ENCODE measurements at regions not wholly inside any gene's neighbourhood (a gene's known extent, or its start where the extent isn't known, plus 50 kb on each side); places are given as distances from the start of the nearest gene placed in this dataset.

GRCh38 chr16:27720731-27721530, 171.0 kb downstream of the KATNIP start:
- DNase-seq, result peak; percentile 93 to 94

DNA sequence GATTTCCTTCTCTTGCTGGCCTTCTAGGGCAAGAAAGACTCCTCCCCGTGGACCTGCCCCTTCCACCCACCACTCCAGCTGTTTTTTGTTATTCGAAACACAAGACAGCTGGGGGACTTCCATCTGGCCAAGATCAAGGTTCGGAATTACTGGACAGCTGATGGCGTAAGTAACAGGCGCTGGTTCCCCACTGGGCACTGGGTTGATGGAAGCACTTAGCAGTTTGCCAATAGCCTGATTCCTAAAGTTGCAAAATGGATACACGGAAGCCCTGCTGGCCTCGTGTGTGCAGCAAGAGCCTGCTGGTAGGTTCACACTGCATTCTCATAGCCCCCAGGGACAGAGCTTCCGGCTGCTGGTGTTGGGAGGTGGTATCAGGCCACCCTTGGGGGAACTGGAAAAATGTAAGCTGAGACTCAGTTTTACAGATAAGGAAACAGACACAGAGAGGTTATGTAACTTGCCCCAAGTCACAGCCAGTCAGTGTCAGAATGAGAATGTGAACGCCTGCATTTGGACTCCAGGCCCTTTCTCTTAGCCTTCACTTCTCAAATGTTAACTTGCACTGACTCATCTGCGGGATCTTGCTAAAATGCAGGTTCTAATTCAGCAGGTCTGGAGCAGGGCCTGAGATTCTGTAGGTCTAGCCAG, 171.7 kb downstream of the KATNIP start:
- peak; percentile 94 to 96 for DNase-seq

- no peak for DNase-seq
Measured at GRCh38 chr16:27722207-27722606, 172.3 kb downstream of the KATNIP start.

- DNase-seq, result peak; percentile 74 to 85
Measured at GRCh38 chr16:27722892-27723450, 173.0 kb downstream of the KATNIP start.

DNA sequence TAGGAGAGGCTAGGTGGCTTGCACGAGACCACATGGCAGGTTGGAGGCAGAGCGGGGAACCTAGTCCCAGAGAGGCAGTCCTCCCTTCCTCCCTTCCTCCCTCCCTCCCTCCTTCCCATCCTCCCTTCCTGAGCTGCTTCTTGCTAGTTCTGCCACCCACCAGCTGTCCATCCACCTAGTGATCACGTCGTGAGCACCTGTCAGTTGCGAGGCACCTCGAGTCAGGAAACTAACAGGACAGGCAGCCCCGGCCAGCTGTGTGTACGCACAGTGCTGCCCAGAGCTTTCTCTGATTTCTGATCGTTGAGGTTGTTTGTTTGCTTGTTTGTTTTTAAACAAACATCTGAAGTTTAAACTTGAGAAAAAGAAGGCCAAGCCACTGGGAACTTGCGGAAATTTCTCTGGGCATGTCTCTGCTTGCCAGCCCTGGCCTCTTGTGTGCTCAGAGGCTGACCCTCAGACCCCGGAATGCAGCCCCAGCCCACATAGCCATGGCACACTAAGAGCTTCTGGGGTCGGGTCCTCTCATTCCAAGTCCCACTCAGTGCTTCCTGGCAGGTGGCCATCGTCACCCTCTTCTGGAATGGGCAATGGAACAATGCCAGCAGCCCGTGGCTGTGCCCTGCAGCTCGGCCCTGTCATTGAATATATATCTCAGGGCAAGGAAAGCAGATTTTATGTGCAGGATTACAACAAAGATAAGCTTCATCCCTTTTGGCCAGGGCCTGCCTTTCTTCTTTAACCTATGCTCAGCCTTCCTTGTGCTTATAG, 174.0 kb downstream of the KATNIP start:
- DNase-seq, result peak; percentile 81 to 85

- peak; percentile 90 to 96 for DNase-seq
Measured at GRCh38 chr16:27724482-27725235, 174.7 kb downstream of the KATNIP start.

GRCh38 chr16:27725236-27726000, 175.5 kb downstream of the KATNIP start:
- peak in 1 of 2 experiments; percentile 78 for DNase-seq

DNA sequence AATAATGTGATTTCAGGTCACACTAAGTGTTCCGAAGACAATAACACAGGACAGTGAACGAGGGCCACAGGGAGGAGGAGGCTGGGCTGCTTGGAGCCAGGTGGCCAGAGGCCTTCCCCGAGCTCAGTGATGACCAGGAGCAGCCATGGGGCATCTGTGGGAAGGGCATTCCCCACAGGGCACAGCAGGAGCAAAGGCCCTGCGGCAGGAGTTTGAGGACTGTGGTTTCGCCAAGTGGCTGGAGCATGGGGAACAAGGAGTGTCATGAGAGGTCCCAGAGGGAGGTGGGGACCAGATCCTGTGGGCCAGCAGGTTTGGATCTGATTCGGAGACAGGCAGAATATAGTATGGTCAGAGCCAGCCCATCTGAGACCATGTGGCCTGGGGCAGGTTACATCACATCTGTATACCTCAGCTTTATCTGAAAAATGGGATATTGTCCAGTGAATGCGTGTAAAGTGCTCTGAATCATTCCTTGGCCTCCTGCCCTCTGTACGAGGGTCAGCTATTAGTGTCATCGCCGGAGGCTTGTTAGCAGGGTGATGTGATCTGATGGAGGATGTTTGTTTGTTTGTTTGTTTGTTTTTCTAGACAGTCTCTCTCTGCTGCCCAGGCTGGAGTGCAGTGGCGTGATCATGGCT, 176.8 kb downstream of the KATNIP start:
- no peak for DNase-seq

GRCh38 chr16:27727941-27728340, 178.0 kb downstream of the KATNIP start:
- no peak for DNase-seq

GRCh38 chr16:27728691-27729090, 178.7 kb downstream of the KATNIP start:
- no peak for DNase-seq

DNA sequence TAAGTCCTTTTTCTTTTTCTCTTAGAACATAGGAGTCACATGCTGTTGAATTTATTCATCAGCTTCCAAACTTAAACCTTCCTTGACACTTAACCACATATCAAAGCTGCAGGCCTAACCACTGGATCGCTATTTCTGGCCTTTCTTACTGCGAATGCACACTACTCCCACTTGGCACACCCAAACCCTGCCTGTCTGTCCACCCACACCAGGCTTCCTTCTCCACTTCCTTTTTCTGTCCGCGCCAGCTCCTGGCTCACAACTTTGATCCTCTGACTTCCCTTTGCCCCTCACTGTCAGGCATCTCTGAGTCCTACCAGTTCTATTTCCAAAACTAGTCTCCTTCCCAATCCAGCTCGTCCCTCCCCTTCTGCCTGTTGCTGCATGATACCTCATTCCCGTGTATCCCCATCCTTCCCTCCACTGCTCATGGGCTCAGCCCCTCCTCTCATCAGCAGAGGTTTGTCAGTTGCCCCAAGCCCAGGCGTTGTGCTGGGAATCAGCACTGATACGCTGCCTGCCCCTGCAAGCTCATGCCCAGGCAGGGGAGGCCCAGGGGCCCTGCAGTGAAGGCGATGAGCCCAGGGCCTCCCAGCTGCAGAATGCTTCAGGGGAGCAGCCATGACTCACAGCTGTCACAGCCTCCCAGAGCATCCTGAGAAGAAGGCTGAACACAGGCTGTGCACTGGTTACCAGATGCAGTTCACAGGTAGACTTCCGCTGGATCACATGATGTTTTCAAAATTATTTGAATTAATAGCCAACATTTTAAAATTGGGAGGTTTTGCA, 179.8 kb downstream of the KATNIP start:
- no peak for DNase-seq

DNA sequence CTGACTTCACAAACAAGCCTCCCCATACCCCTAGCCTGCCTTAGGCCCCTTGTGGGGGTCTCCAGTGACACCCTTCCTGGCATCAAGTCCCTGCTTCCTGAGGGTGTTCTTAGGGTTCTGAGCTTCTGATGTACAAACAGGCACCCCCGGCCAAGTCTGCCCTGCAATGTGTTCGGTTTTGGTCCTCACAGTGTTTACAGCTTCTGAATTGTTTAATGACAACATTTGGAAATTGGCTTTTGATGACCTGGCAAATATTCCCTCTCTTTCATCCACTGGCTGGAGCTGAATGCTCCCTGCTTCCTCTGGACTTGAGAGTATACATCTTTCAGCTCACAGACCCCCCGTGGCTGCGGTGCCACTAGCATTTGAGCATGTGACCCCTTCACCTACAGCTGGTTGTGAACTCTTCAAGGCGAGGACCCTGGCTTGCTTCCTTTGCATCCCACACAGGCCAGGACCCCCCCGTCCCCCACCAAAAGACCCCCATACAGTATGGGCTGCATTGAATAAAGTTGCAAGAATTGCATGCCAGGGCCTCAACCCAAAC, 180.8 kb downstream of the KATNIP start:
- no peak for DNase-seq

GRCh38 chr16:27735031-27735430, 185.1 kb downstream of the KATNIP start:
- DNase-seq, result no peak

- no peak for DNase-seq
Measured at GRCh38 chr16:27736431-27736830, 186.5 kb downstream of the KATNIP start.

DNA sequence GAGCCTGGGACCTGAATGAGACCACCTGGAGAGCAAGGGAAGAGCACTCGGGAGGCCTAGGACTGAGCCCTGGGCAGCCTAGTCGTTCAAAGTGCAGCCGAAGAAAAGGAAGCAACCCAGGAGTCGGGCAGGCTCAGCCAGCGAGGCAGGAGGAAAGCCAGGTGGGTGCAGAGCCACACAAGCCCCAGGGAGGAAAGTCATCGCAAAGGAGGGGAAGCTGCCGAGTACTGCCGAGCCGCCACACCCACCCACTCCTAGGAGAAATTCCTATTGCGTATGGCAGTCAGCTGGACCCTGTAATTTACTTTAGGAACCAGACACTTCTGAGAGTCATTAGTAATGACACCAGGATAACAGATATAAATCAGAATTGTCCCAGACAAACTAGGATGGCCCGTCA, 187.6 kb downstream of the KATNIP start:
- no peak for DNase-seq

Measured in NCI-H524 (cell line).